ENCODE measurements at regions not wholly inside any gene's neighbourhood (a gene's known extent, or its start where the extent isn't known, plus 50 kb on each side); places are given as distances from the start of the nearest gene placed in this dataset.

- TF ChIP-seq POLR2AphosphoS5 (IDR thresholded peaks at IDR 0.05; ENCODE audit: low read depth, low read length) (no peak), POLR2A (IDR thresholded peaks at IDR 0.05; ENCODE audit: low read depth, low read length) (no peak), TAF1 (IDR thresholded peaks at IDR 0.05; ENCODE audit: low read depth, low read length) (no peak), SPI1 (IDR thresholded peaks at IDR 0.05; ENCODE audit: low read depth, low read length) (no peak), PAX5 (IDR thresholded peaks at IDR 0.05; ENCODE audit: insufficient read depth, low read length, severe bottlenecking) (no peak)
Measured at GRCh38 chr5:21154526-21154925, 1166.5 kb upstream of the CDH18 start.

All from GM12891 (cell line).